Adrenal gland (tissue), 9 donors: ENCODE measurements at regions not wholly inside any gene's neighbourhood (a gene's known extent, or its start where the extent isn't known, plus 50 kb on each side); places are given as distances from the start of the nearest gene placed in this dataset.
"Not testable (repeated sequence)": the region's sequence is repeated elsewhere in the genome, so short reads cannot be mapped to it uniquely, and the experiment has no call there.

Source experiments
- DNase-seq, 7 donors: peaks; one replicate each; pipeline ENCODE4 v3.0.0-alpha.2; 2019 to 2020
- H3K27ac ChIP-seq, 5 donors: fragments of 200-600 bp; sonication (generic) in 4 of 5; 1 replicate in 3 of 5; 2 replicates in 2 of 5; pipeline versions ENCODE4 v1.5.1 to v1.8.0; 2016 to 2020; ENCODE audit warnings: mild to moderate bottlenecking in 1 of 5
- H3K27me3 ChIP-seq: fragments of 200-600 bp; 2 replicates; pipeline ENCODE4 v1.8.0; 2021
- H3K36me3 ChIP-seq, 2 donors: fragments of 200-600 bp; replicated peaks in 1 of 2; 1 replicate in 1 of 2; 2 replicates in 1 of 2; pipeline versions ENCODE4 v1.5.1 to v1.8.0; 2018 to 2022
- H3K4me1 ChIP-seq, 2 donors: fragments of 200-600 bp; replicated peaks in 1 of 2; 1 replicate in 1 of 2; 2 replicates in 1 of 2; pipeline versions ENCODE4 v1.5.1 to v1.8.0; 2018 to 2021
- H3K4me3 ChIP-seq, 4 donors: fragments of 200-600 bp; sonication (generic) in 3 of 4; one replicate each; pipeline ENCODE4 v1.5.1; 2016 to 2018
- H3K9me3 ChIP-seq, 3 donors: fragments of 200-600 bp; sonication (generic) in 1 of 3; replicated peaks in 1 of 3; 1 replicate in 2 of 3; 2 replicates in 1 of 3; pipeline versions ENCODE4 v1.5.1 to v1.8.0; 2016 to 2021
- CTCF ChIP-seq, 6 experiments: fragments of 450-650 bp in 4 of 6; fragments of 200-600 bp in 2 of 6; sonication (generic) in 1 of 6; IDR thresholded peaks; 1 replicate in 5 of 6; 2 replicates in 1 of 6; pipeline versions ENCODE4 v1.5.1 to v1.8.0; 2016 to 2021; ENCODE audit warnings: antibody characterized with exemption in 6 of 6, mild to moderate bottlenecking in 2 of 6, moderate library complexity in 1 of 6
- POLR2A ChIP-seq, 2 donors: fragments of 450-650 bp; IDR thresholded peaks; one replicate each; pipeline ENCODE4 v1.6.1; 2017; ENCODE audit warnings: antibody characterized with exemption in 2 of 2, mild to moderate bottlenecking in 2 of 2, moderate library complexity in 1 of 2
- WGBS, 4 donors: extraction: QIAGEN DNeasy Blood & Tissue Kit in 2 of 4; methylation state at CpG; one replicate each; pipeline versions ENCODE4 v1.1.5 to v1.1.7; 2013 to 2017; 5-methylcytosine and 5-hydroxymethylcytosine counted together
- intact Hi-C, 2 donors: fragments of 100-400 bp; cut with DNase I; formaldehyde crosslinking; loops; one replicate each; pipeline versions ENCODE4 v1.14.1 to v1.15.0; 2022 to 2023
- donor health status: healthy with polysubstance abuse.
- donor health status: Bipolar disorder and iron deficiency.
- donor health status: DM: yes; HTN: yes; CAD: no.
- donor health status: DM: no; HTN: no; CAD: no.
- donor health status: DM: no; HTN: no; CAD: no.

- Histone ChIP-seq H3K4me3 (no peak overlapping the region), H3K27ac (no peak overlapping the region), H3K36me3 (no peaks in the 10 kb centered on the region), H3K27me3 (no peaks in the 10 kb centered on the region), H3K4me1 (no peaks in the 10 kb centered on the region), H3K9me3 (no peaks in the 10 kb centered on the region)
- TF ChIP-seq CTCF (IDR thresholded peaks at IDR 0.05), result no peak
- no peak for DNase-seq
- 65 to 96% (median 79%) methylated on average over 2 of the region's 2 CpGs for WGBS, 4 donors
- intact Hi-C loops, result no loop called here
Measured at GRCh38 chr12:46647034-46647433, 178.8 kb downstream of the SLC38A4 start.

GRCh38 chr12:46641649-46642048 lies 184.1 kb downstream of the SLC38A4 start:
- WGBS, 4 donors, result 92 to 98% (median 96%) methylated on average over 2 of the region's 2 CpGs
- H3K4me1 ChIP-seq, H3K27ac ChIP-seq, H3K9me3 ChIP-seq, intact Hi-C loops, H3K36me3 ChIP-seq, H3K27me3 ChIP-seq, H3K4me3 ChIP-seq, DNase-seq: not testable (repeated sequence)

- Histone ChIP-seq H3K27ac (no peak overlapping the region), H3K9me3 (peaks cover 0 to 5% (median 0%) of the 10 kb centered on the region in 3 donors)
- intact Hi-C loops, result no loop called here
Measured at GRCh38 chr12:46635818-46636217, 190.0 kb downstream of the SLC38A4 start.

GRCh38 chr12:46629331-46630229 lies 196.2 kb downstream of the SLC38A4 start:
- H3K27me3 ChIP-seq, result no peaks in the 10 kb centered on the region
- no peaks in the 10 kb centered on the region for H3K36me3 ChIP-seq
- WGBS, 4 donors, result 85 to 94% (median 91%) methylated on average over 4 of the region's 4 CpGs
- H3K27ac ChIP-seq, result no peak overlapping the region
- H3K4me3 ChIP-seq, result no peak overlapping the region
- intact Hi-C loops, result no loop called here
- no peak for DNase-seq
- no peaks in the 10 kb centered on the region for H3K9me3 ChIP-seq
- H3K4me1 ChIP-seq, result no peaks in the 10 kb centered on the region
- TF ChIP-seq POLR2A (IDR thresholded peaks at IDR 0.05), result no peak
- no peak for TF ChIP-seq CTCF (IDR thresholded peaks at IDR 0.05)

More at GRCh38 chr12:46635818-46636217, 190.0 kb downstream of the SLC38A4 start:
- no peak for DNase-seq
- TF ChIP-seq POLR2A (IDR thresholded peaks at IDR 0.05) (no peak), CTCF (IDR thresholded peaks at IDR 0.05) (no peak)
- Histone ChIP-seq H3K27me3 (no peaks in the 10 kb centered on the region), H3K36me3 (no peaks in the 10 kb centered on the region), H3K4me3 (no peak overlapping the region), H3K4me1 (no peaks in the 10 kb centered on the region)

GRCh38 chr12:46628176-46628575 lies 197.6 kb downstream of the SLC38A4 start:
- no peaks in the 10 kb centered on the region for H3K4me1 ChIP-seq
- no peak overlapping the region for H3K27ac ChIP-seq
- DNase-seq, result no peak
- WGBS, 4 donors, result 78 to 97% (median 91%) methylated on average over 1 of the region's 1 CpG
- H3K4me3 ChIP-seq, result no peak overlapping the region
- H3K9me3 ChIP-seq, result no peaks in the 10 kb centered on the region
- TF ChIP-seq CTCF (IDR thresholded peaks at IDR 0.05), result no peak
- TF ChIP-seq POLR2A (IDR thresholded peaks at IDR 0.05), result no peak
- no peaks in the 10 kb centered on the region for H3K36me3 ChIP-seq
- intact Hi-C loops, result no loop called here
- no peaks in the 10 kb centered on the region for H3K27me3 ChIP-seq
